HepG2 (cell line): ENCODE measurements at regions not wholly inside any gene's neighbourhood (a gene's known extent, or its start where the extent isn't known, plus 50 kb on each side); places are given as distances from the start of the nearest gene placed in this dataset.

Source experiments
- ATAC-seq: fragments of 200-7000 bp; cut with Tn5 transposase; 3 replicates; pipeline ENCODE4 v1.9.1; 2020; ENCODE audit warnings: mild to moderate bottlenecking, moderate library complexity
- BruUV-seq: library from RNA; stranded (reverse); fragments of 400-500 nt; replicated peaks from 2 replicates; lab custom pipeline; 2021; lab: Mats Ljungman, UMichigan
- CTCF ChIA-PET: fragments of 300-600 bp; formaldehyde crosslinking; extraction: SDS; loops from one replicate; lab custom pipeline; 2021; ENCODE audit warnings: low total read pairs, inconsistent platforms, low intra/inter-chr PET ratio; lab: Yijun Ruan, JAX
- POLR2A ChIA-PET: fragments of 350-600 bp; sonication (Branson Sonifier 250); formaldehyde crosslinking; loops from one replicate; lab custom pipeline; 2020; ENCODE audit warnings: antibody characterized with exemption, inconsistent platforms; lab: Yijun Ruan, JAX
- DNase-seq: peaks from one replicate; pipeline ENCODE4 v3.0.0-alpha.2; 2015; ENCODE audit warnings: low spot score
- FAIRE-seq: peaks from 3 replicates; lab custom pipeline; 2011; peaks lifted over from hg19 to GRCh38; lab: Jason Lieb, UNC
- H2AFZ ChIP-seq: one replicate; pipeline ENCODE4 v1.6.1; 2011; ENCODE audit warnings: low read length, inconsistent platforms
- H3K27ac ChIP-seq: fragments of 300-600 bp; 3 replicates; pipeline ENCODE4 v1.8.0; 2011; ENCODE audit warnings: mixed run types, mild to moderate bottlenecking, mixed read lengths, low read length, inconsistent platforms; ENCODE audit not compliant: insufficient read depth; ENCODE audit errors: extremely low read length
- H3K27me3 ChIP-seq, 2 experiments: fragments of 200-600 bp in 1 of 2; 2 replicates in 1 of 2; 3 replicates in 1 of 2; pipeline versions ENCODE4 v1.6.0 to v1.8.0; 2011; ENCODE audit warnings: low read length in 2 of 2, mild to moderate bottlenecking in 2 of 2, moderate library complexity in 2 of 2, inconsistent platforms in 1 of 2; ENCODE audit not compliant: insufficient read depth in 2 of 2, control insufficient read depth in 1 of 2
- H3K36me3 ChIP-seq, 2 experiments: fragments of 200-600 bp in 1 of 2; replicated peaks in 1 of 2; 2 replicates in 1 of 2; 3 replicates in 1 of 2; pipeline versions ENCODE4 v1.5.1 to v1.8.0; 2011; ENCODE audit warnings: low read length in 2 of 2, inconsistent platforms in 1 of 2; ENCODE audit not compliant: insufficient read depth in 2 of 2, control insufficient read depth in 1 of 2
- H3K4me1 ChIP-seq: 2 replicates; pipeline ENCODE4 v1.5.1; 2012; ENCODE audit warnings: low read length, inconsistent platforms; ENCODE audit not compliant: insufficient read depth
- H3K4me2 ChIP-seq: 2 replicates; pipeline ENCODE4 v1.6.0; 2011; ENCODE audit warnings: low read depth, low read length, inconsistent platforms
- H3K4me3 ChIP-seq, 3 experiments: fragments of 200-600 bp in 1 of 3; sonication (generic), shearing (Covaris generic) in 1 of 3; replicated peaks in 1 of 3; 2 replicates each; pipeline ENCODE4 v1.5.1; 2011 to 2016; ENCODE audit warnings: low read length in 3 of 3, inconsistent platforms in 2 of 3, low read depth in 2 of 3, mild to moderate bottlenecking in 2 of 3, control low read depth in 1 of 3, mixed read lengths in 1 of 3; ENCODE audit not compliant: insufficient read depth in 1 of 3
- H3K79me2 ChIP-seq: one replicate; pipeline ENCODE4 v1.6.1; 2011; ENCODE audit warnings: low read length, inconsistent platforms; ENCODE audit not compliant: insufficient read depth
- H3K9ac ChIP-seq: 2 replicates; pipeline ENCODE4 v1.6.0; 2011; ENCODE audit warnings: mild to moderate bottlenecking, low read depth, low read length, inconsistent platforms; ENCODE audit not compliant: insufficient read depth
- H3K9me3 ChIP-seq: 2 replicates; pipeline ENCODE4 v1.5.1; 2012; ENCODE audit warnings: mild to moderate bottlenecking, low read length
- H4K20me1 ChIP-seq: 2 replicates; pipeline ENCODE4 v1.6.0; 2011; ENCODE audit warnings: inconsistent platforms, mild to moderate bottlenecking, low read length, moderate library complexity; ENCODE audit not compliant: insufficient read depth
- CEBPB ChIP-seq: IDR thresholded peaks from 2 replicates; pipeline ENCODE4 v1.6.1; 2011; ENCODE audit warnings: low read depth, low read length, improper control_type of control experiment, borderline replicate concordance
- GLI4 ChIP-seq: sonication (generic); formaldehyde crosslinking; IDR thresholded peaks from 2 replicates; pipeline ENCODE4 v1.5.1; 2020; ENCODE audit warnings: missing genetic modification reagents, mild to moderate bottlenecking, moderate library complexity, borderline replicate concordance
- KLF16 ChIP-seq, 2 experiments: sonication (generic) in 1 of 2; formaldehyde crosslinking in 1 of 2; IDR thresholded peaks; 2 replicates each; pipeline versions ENCODE4 v1.6.1 to v1.8.0; 2016 to 2023; ENCODE audit warnings: missing genetic modification reagents in 2 of 2, missing compliant biosample characterization in 1 of 2
- MAFK ChIP-seq, 2 experiments: IDR thresholded peaks in 1 of 2; conservative IDR thresholded peaks in 1 of 2; 2 replicates each; pipeline ENCODE4 v1.6.1; 2011; ENCODE audit warnings: improper control_type of control experiment in 2 of 2, low read length in 2 of 2
- SRSF4 ChIP-seq: fragments of 200-400 bp; formaldehyde crosslinking; IDR thresholded peaks from one replicate; pipeline ENCODE4 v1.6.1; 2018; ENCODE audit warnings: mild to moderate bottlenecking, low read depth, low read length, moderate library complexity; ENCODE audit not compliant: poor library complexity, severe bottlenecking
- WGBS: methylation state at CpG from one replicate; pipeline ENCODE4 v1.1.6; 2017; ENCODE audit warnings: low lambda C conversion rate; 5-methylcytosine and 5-hydroxymethylcytosine counted together
- in situ Hi-C: cut with HindIII; loops from 2 replicates; pipeline ENCODE4 v1.10.0; 2017; ENCODE audit warnings: low pct_unique_long_range_greater_than_20kb; ENCODE audit not compliant: extremely low pct_ligation_motif_present
- intact Hi-C: fragments of 100-400 bp; cut with micrococcal nuclease; formaldehyde crosslinking; loops from one replicate; pipeline ENCODE4 v1.10.0; 2022; ENCODE audit not compliant: unreplicated experiment

GRCh38 chr5:4023753-4024335 lies 428.2 kb downstream of the IRX1 start:
- peaks cover 92% of the 10 kb centered on the region for H3K9me3 ChIP-seq
- peak; percentile 20 to 56; a peak in 2 of 4 replicates for TF ChIP-seq MAFK (conservative IDR thresholded peaks at IDR 0.05 in 1 of 2, IDR thresholded peaks at IDR 0.05 in 1 of 2; ENCODE audit: low read length in 2 of 2)
- TF ChIP-seq GLI4 = no peak
- TF ChIP-seq, all 625 proteins: peak for 1
- Histone ChIP-seq H3K4me1 (no peaks in the 10 kb centered on the region), H3K4me3 (no peak overlapping the region), H3K36me3 (no peaks in the 10 kb centered on the region), H3K9ac (no peak overlapping the region), H3K79me2 (no peaks in the 10 kb centered on the region), H2AFZ (no peak overlapping the region), H3K4me2 (no peak overlapping the region), H3K27ac (no peak overlapping the region), H3K27me3 (no peaks in the 10 kb centered on the region), H4K20me1 (no peaks in the 10 kb centered on the region)
- intact Hi-C loops = no loop called here
- no TSS peak for BruUV-seq
- in situ Hi-C loops = no loop called here
- no peak for ATAC-seq
- no peak for FAIRE-seq
- ChIA-PET POLR2A (no interaction called here), CTCF (no interaction called here)
- no peak for DNase-seq

GRCh38 chr5:4027088-4027734 lies 431.6 kb downstream of the IRX1 start:
- WGBS = 27% methylated on average over 17 of the region's 17 CpGs
- Histone ChIP-seq H2AFZ (no peak overlapping the region), H3K79me2 (no peaks in the 10 kb centered on the region), H3K4me3 (no peak overlapping the region), H3K36me3 (no peaks in the 10 kb centered on the region), H3K9me3 (peaks cover 94% of the 10 kb centered on the region), H3K27ac (no peak overlapping the region), H4K20me1 (no peaks in the 10 kb centered on the region), H3K9ac (no peak overlapping the region), H3K4me2 (no peak overlapping the region), H3K27me3 (no peaks in the 10 kb centered on the region), H3K4me1 (no peaks in the 10 kb centered on the region)
- intact Hi-C loops (no loop called here), in situ Hi-C loops (no loop called here)
- DNase-seq = no peak
- CTCF ChIA-PET = no interaction called here
- POLR2A ChIA-PET = no interaction called here
- no TSS peak for BruUV-seq
- ATAC-seq = no peak
- no peak for TF ChIP-seq KLF16 (CRISPR knock-in tag; IDR thresholded peaks at IDR 0.05)
- TF ChIP-seq CEBPB = 0 out of 2 replicates have a peak, but pooled peaks have one; percentile 24
- TF ChIP-seq SRSF4 = no peak
- no peak for FAIRE-seq
